HCT116 (cell line): ENCODE measurements at regions not wholly inside any gene's neighbourhood (a gene's known extent, or its start where the extent isn't known, plus 50 kb on each side); places are given as distances from the start of the nearest gene placed in this dataset.

Source experiments
- CTCF ChIP-seq, 3 experiments: fragments of 200-600 bp in 1 of 3; sonication (generic) in 1 of 3; IDR thresholded peaks in 2 of 3; conservative IDR thresholded peaks in 1 of 3; 2 replicates each; pipeline ENCODE4 v1.5.1; 2012 to 2017; ENCODE audit warnings: low read depth in 2 of 3, low read length in 2 of 3, antibody characterized with exemption in 1 of 3, borderline replicate concordance in 1 of 3, control low read depth in 1 of 3, mild to moderate bottlenecking in 1 of 3, mixed read lengths in 1 of 3, mixed run types in 1 of 3, moderate library complexity in 1 of 3; ENCODE audit not compliant: insufficient read depth in 1 of 3
- POLR2A ChIP-seq: IDR thresholded peaks from 2 replicates; pipeline ENCODE4 v1.7.0; 2011; ENCODE audit warnings: borderline replicate concordance; ENCODE audit not compliant: insufficient read depth, insufficient read length; ENCODE audit errors: extremely low read depth

GRCh38 chr2:13921245-13921644 is 711.3 kb upstream of the LRATD1 start:
- TF ChIP-seq POLR2A, result no peak
- no peak for TF ChIP-seq CTCF (IDR thresholded peaks at IDR 0.05 in 2 of 3, conservative IDR thresholded peaks at IDR 0.05 in 1 of 3; ENCODE audit: borderline replicate concordance in 1 of 3, insufficient read depth in 1 of 3, low read depth in 2 of 3, low read length in 2 of 3)
